Astrocyte (in vitro differentiated cells and primary cell): ENCODE measurements at regions not wholly inside any gene's neighbourhood (a gene's known extent, or its start where the extent isn't known, plus 50 kb on each side); places are given as distances from the start of the nearest gene placed in this dataset.
"Not testable (repeated sequence)": the region's sequence is repeated elsewhere in the genome, so short reads cannot be mapped to it uniquely, and the experiment has no call there.

Source experiments
- DNase-seq: peaks from one replicate; pipeline ENCODE4 v3.0.0-alpha.2; 2010; ENCODE audit warnings: low read depth
- FAIRE-seq: peaks from 2 replicates; lab custom pipeline; 2011; peaks lifted over from hg19 to GRCh38; lab: Jason Lieb, UNC
- H2AFZ ChIP-seq: 2 replicates; pipeline ENCODE4 v1.6.0; 2012; ENCODE audit warnings: low read depth, low read length, inconsistent platforms
- H3K27ac ChIP-seq: 2 replicates; pipeline ENCODE4 v1.5.1; 2011; ENCODE audit warnings: low read depth, low read length, inconsistent platforms
- H3K27me3 ChIP-seq: 2 replicates; pipeline ENCODE4 v1.6.0; 2011; ENCODE audit warnings: low read length, inconsistent platforms; ENCODE audit not compliant: insufficient read depth
- H3K36me3 ChIP-seq: 2 replicates; pipeline ENCODE4 v1.5.1; 2011; ENCODE audit warnings: low read length, inconsistent platforms; ENCODE audit not compliant: insufficient read depth
- H3K4me1 ChIP-seq: 2 replicates; pipeline ENCODE4 v1.5.1; 2011; ENCODE audit warnings: low read length, inconsistent platforms; ENCODE audit not compliant: insufficient read depth
- H3K4me2 ChIP-seq: 2 replicates; pipeline ENCODE4 v1.6.0; 2012; ENCODE audit warnings: low read length, inconsistent platforms
- H3K4me3 ChIP-seq: 2 replicates; pipeline ENCODE4 v1.5.1; 2011; ENCODE audit warnings: low read depth, mild to moderate bottlenecking, low read length, inconsistent platforms; ENCODE audit not compliant: insufficient read depth
- H3K79me2 ChIP-seq: 2 replicates; pipeline ENCODE4 v1.6.0; 2012; ENCODE audit warnings: mild to moderate bottlenecking, low read length, inconsistent platforms; ENCODE audit not compliant: insufficient read depth
- H3K9ac ChIP-seq: 2 replicates; pipeline ENCODE4 v1.6.0; 2012; ENCODE audit warnings: mild to moderate bottlenecking, low read length, inconsistent platforms
- H3K9me3 ChIP-seq: 2 replicates; pipeline ENCODE4 v1.5.1; 2012; ENCODE audit warnings: low read depth, mild to moderate bottlenecking, low read length, inconsistent platforms; ENCODE audit not compliant: insufficient read depth
- H4K20me1 ChIP-seq: 2 replicates; pipeline ENCODE4 v1.6.0; 2012; ENCODE audit warnings: low read length, inconsistent platforms; ENCODE audit not compliant: insufficient read depth
- H3K27ac Mint-ChIP-seq: one replicate; pipeline ENCODE4 v1.8.0; 2021; ENCODE audit warnings: mild to moderate bottlenecking, mixed read lengths; ENCODE audit not compliant: unreplicated experiment
- H3K27me3 Mint-ChIP-seq: one replicate; pipeline ENCODE4 v1.8.0; 2021; ENCODE audit warnings: low read depth, mixed read lengths; ENCODE audit not compliant: unreplicated experiment
- H3K36me3 Mint-ChIP-seq: one replicate; pipeline ENCODE4 v1.8.0; 2021; ENCODE audit warnings: low read depth, mixed read lengths; ENCODE audit not compliant: unreplicated experiment
- H3K4me1 Mint-ChIP-seq: one replicate; pipeline ENCODE4 v1.8.0; 2021; ENCODE audit warnings: low read depth, mixed read lengths; ENCODE audit not compliant: unreplicated experiment
- H3K4me3 Mint-ChIP-seq: one replicate; pipeline ENCODE4 v1.8.0; 2021; ENCODE audit warnings: mild to moderate bottlenecking, moderate library complexity, mixed read lengths; ENCODE audit not compliant: unreplicated experiment
- H3K9me3 Mint-ChIP-seq: one replicate; pipeline ENCODE4 v1.8.0; 2021; ENCODE audit warnings: mild to moderate bottlenecking, mixed read lengths; ENCODE audit not compliant: unreplicated experiment
- EZH2 ChIP-seq: IDR thresholded peaks from 2 replicates; pipeline ENCODE4 v1.6.1; 2012; ENCODE audit warnings: mild to moderate bottlenecking, low read length, inconsistent platforms; ENCODE audit not compliant: insufficient read depth
- TF ChIP-seq, protein P1 (sequence below): IDR thresholded peaks from 2 replicates; pipeline ENCODE4 v1.5.1; 2011; ENCODE audit warnings: low read depth, mild to moderate bottlenecking, inconsistent platforms, low read length, moderate library complexity; ENCODE audit not compliant: insufficient read depth

DNA sequence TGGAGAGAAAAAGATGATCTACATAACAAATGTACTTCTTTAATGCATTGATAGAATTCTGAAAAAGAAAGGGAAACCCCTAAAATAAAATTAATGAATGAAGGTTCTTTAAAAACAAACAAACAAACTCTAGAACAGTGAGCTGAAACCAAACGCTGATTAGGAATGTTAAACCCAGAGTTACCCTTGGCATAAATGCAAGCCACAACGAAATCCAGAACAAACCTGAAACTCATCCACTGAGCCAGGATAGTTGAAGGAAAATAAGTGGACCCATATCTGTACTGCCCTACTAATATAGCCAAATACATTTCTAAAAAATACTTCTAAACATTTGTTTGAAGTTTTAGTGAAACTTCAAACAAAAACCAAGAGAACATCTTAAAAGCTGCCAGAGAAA, 505.3 kb downstream of the TTLL7 start:
- H3K4me1 Mint-ChIP-seq: no peaks in the 10 kb centered on the region
- no peaks in the 10 kb centered on the region for H3K36me3 ChIP-seq
- H3K4me3 ChIP-seq: no peak overlapping the region
- H3K27me3 ChIP-seq: no peaks in the 10 kb centered on the region
- H3K4me1 ChIP-seq: no peaks in the 10 kb centered on the region
- no peak overlapping the region for H3K9ac ChIP-seq
- no peak overlapping the region for H3K4me3 Mint-ChIP-seq
- H3K9me3 ChIP-seq: no peaks in the 10 kb centered on the region
- H2AFZ ChIP-seq: no peak overlapping the region
- no peak for TF ChIP-seq EZH2
- TF ChIP-seq, protein P1, sequence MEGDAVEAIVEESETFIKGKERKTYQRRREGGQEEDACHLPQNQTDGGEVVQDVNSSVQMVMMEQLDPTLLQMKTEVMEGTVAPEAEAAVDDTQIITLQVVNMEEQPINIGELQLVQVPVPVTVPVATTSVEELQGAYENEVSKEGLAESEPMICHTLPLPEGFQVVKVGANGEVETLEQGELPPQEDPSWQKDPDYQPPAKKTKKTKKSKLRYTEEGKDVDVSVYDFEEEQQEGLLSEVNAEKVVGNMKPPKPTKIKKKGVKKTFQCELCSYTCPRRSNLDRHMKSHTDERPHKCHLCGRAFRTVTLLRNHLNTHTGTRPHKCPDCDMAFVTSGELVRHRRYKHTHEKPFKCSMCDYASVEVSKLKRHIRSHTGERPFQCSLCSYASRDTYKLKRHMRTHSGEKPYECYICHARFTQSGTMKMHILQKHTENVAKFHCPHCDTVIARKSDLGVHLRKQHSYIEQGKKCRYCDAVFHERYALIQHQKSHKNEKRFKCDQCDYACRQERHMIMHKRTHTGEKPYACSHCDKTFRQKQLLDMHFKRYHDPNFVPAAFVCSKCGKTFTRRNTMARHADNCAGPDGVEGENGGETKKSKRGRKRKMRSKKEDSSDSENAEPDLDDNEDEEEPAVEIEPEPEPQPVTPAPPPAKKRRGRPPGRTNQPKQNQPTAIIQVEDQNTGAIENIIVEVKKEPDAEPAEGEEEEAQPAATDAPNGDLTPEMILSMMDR: no peak
- no peak overlapping the region for H3K27ac Mint-ChIP-seq
- no peak overlapping the region for H3K27ac ChIP-seq
- H4K20me1 ChIP-seq: no peaks in the 10 kb centered on the region
- no peaks in the 10 kb centered on the region for H3K36me3 Mint-ChIP-seq
- no peak for DNase-seq
- no peak for FAIRE-seq
- no peaks in the 10 kb centered on the region for H3K79me2 ChIP-seq
- no peaks in the 10 kb centered on the region for H3K27me3 Mint-ChIP-seq
- no peaks in the 10 kb centered on the region for H3K9me3 Mint-ChIP-seq
- no peak overlapping the region for H3K4me2 ChIP-seq

DNA sequence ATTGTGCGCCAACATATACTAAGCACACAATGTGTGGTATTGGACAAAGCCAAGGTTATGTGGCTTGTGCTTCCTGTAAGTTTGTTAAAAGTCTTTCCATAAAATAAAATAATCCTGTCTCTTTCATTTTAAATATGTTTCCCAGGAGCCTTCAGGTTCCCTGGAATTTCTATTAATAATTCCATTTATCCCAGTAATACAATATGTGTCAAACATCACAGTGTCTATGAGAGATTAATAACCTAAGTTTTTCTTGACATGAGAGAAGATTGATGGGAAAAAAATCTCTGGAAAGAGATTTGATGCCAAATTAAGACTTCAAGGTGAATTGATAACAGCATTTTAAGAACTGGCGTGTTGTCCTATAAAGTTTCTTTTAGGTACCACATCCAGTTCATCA, 507.0 kb downstream of the TTLL7 start:
- Mint-ChIP-seq H3K27ac (no peak overlapping the region), H3K27me3 (no peaks in the 10 kb centered on the region), H3K9me3 (no peaks in the 10 kb centered on the region), H3K4me1 (no peaks in the 10 kb centered on the region), H3K4me3 (no peak overlapping the region), H3K36me3 (no peaks in the 10 kb centered on the region)
- FAIRE-seq (no peak), DNase-seq (no peak)
- no peak overlapping the region for H3K27ac ChIP-seq
- H4K20me1 ChIP-seq: no peaks in the 10 kb centered on the region
- H3K9me3 ChIP-seq: no peaks in the 10 kb centered on the region
- H3K4me1 ChIP-seq: no peaks in the 10 kb centered on the region
- H3K79me2 ChIP-seq: no peaks in the 10 kb centered on the region
- no peaks in the 10 kb centered on the region for H3K36me3 ChIP-seq
- TF ChIP-seq, protein P1: no peak
- TF ChIP-seq EZH2: no peak
- H2AFZ ChIP-seq: no peak overlapping the region
- H3K27me3 ChIP-seq: no peaks in the 10 kb centered on the region
- H3K9ac ChIP-seq: no peak overlapping the region
- no peak overlapping the region for H3K4me3 ChIP-seq
- no peak overlapping the region for H3K4me2 ChIP-seq

DNA sequence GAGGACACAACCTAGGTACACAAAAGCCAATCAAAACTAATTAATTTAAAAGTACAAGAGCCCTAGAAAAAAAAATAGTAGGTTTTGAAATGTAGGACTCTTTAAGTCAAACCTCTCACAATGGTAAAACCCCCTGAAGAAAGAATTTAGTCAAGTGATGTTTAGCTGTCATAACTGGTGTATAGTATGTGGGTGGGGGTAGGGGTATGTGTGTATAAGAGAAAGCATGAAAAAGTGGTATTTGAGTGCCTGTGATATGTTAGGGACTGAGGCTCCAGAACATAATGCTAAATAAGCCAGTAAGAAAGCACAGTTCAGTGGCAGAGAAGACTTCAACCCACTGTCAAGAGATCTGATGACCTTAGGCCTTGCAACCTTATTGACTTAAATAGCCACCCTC, 507.9 kb downstream of the TTLL7 start:
- H3K36me3 ChIP-seq: no peaks in the 10 kb centered on the region
- DNase-seq (no peak), FAIRE-seq (no peak)
- no peak overlapping the region for H3K4me3 ChIP-seq
- no peak overlapping the region for H3K27ac Mint-ChIP-seq
- H3K9me3 Mint-ChIP-seq: no peaks in the 10 kb centered on the region
- no peaks in the 10 kb centered on the region for H3K79me2 ChIP-seq
- TF ChIP-seq, protein P1: no peak
- no peak for TF ChIP-seq EZH2
- no peaks in the 10 kb centered on the region for H3K4me1 Mint-ChIP-seq
- no peaks in the 10 kb centered on the region for H3K27me3 Mint-ChIP-seq
- no peaks in the 10 kb centered on the region for H3K4me1 ChIP-seq
- H4K20me1 ChIP-seq: no peaks in the 10 kb centered on the region
- H3K4me3 Mint-ChIP-seq: no peak overlapping the region
- no peaks in the 10 kb centered on the region for H3K27me3 ChIP-seq
- no peak overlapping the region for H3K27ac ChIP-seq
- no peak overlapping the region for H3K4me2 ChIP-seq
- no peak overlapping the region for H2AFZ ChIP-seq
- H3K9me3 ChIP-seq: no peaks in the 10 kb centered on the region
- H3K9ac ChIP-seq: no peak overlapping the region
- H3K36me3 Mint-ChIP-seq: no peaks in the 10 kb centered on the region

DNA sequence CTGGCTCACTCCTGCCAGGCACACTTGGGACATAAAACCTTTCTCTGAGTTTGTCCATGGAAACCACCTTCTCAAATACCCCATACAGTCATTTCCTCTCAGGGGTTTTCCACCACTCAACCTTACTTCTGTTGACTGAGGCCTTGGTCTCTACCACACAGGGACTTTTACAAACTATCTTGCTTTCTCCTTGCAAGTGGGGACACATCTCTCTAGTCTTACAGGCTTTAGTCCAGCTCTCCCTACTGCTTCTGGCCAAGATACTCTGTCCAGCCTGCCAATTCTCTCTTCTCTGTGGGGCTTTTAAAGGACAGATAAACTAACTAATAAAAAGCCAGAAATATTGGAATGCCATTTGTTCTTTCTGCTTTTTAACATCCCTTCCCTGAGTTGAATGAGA, 510.8 kb downstream of the TTLL7 start:
- not testable (repeated sequence) for FAIRE-seq, H3K4me1 Mint-ChIP-seq

More for the DNA sequence above, 510.8 kb downstream of the TTLL7 start:
- not testable (repeated sequence) for H3K9me3 Mint-ChIP-seq, H3K4me2 ChIP-seq, H3K9ac ChIP-seq, H3K4me3 Mint-ChIP-seq, H3K27ac Mint-ChIP-seq, DNase-seq, H3K4me1 ChIP-seq, H3K79me2 ChIP-seq, H3K27me3 ChIP-seq, H3K27me3 Mint-ChIP-seq, H3K9me3 ChIP-seq, H3K4me3 ChIP-seq, H3K36me3 Mint-ChIP-seq, H3K36me3 ChIP-seq, H4K20me1 ChIP-seq, H2AFZ ChIP-seq, H3K27ac ChIP-seq
